ENCODE measurements at regions not wholly inside any gene's neighbourhood (a gene's known extent, or its start where the extent isn't known, plus 50 kb on each side); places are given as distances from the start of the nearest gene placed in this dataset.

DNA sequence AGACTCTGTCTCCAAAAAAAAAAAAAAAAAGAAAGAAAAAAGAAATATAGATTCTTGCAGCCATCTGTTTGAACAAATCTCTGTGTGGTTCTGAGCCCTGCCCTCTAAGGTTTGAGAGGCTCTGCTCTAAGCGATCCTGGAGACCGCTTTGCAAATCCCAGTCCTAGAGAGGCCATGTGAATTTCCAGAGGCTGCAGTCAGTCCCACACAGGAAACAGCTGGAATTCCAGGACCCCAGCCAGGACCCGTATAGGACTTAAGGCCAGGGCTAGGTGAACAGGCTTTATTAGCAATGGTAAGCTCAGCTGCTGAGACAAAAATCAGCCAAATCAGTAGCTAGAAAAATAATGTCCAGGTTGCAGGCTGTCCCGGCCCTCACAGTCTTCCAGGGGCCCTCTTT lies 154.8 kb downstream of the RPS24 start:
- no peak for DNase-seq

DNA sequence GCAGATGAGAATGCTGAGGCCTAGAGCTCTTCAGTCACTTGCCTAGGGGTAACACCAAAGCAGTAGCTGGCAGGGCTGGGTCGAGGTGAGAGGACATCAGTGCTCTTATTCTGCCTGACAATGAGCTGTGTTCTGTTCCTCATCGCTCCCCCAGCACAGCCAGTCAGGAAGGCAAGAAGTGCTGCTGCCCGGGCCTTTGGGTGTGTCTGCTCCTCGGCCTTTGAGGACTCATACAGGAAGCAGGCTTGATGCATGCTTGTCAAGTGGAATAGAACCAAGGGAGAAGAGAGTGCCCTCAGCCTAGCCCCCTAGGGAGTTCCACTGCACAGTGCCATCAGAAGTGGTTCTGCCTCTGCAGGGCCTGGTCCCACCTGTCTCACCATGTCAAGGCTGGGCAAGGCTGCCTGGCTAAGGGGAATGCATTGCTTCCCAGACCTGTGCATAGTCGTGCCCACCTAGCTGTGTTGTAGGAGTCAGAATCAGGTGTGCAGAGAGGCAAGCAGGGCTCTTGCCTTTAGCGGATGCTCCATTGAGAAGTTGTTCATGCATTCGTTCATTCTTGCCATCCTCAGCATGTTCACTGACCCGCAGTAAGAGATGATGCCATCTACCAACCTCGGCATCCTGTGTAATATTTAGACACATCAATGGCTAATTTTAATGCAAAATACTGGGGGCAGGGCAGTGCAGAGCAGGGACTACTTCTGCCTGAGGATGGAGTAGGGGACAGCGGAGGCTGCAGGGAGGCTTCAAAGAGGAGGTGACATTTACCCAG lies 156.6 kb downstream of the RPS24 start:
- DNase-seq, result no peak

DNA sequence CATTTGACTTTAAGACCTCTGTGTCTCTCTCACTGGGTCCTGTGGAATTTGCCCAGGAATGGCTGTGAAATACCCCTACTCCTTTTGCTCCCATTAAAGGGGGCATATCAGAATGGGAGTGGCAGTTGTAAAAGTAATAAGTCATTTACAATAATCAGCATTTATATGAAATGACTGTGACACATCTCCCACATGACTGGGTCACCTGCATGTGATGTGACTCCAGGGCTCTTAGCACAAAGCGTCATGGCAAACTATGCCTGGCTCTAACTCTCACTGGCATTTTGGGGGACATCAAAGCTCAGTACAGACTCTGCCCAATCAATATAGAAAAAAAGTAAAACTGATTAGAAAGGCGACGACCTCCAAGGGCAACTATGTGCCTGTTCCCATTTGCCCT lies 157.6 kb downstream of the RPS24 start:
- DNase-seq, result no peak

DNA sequence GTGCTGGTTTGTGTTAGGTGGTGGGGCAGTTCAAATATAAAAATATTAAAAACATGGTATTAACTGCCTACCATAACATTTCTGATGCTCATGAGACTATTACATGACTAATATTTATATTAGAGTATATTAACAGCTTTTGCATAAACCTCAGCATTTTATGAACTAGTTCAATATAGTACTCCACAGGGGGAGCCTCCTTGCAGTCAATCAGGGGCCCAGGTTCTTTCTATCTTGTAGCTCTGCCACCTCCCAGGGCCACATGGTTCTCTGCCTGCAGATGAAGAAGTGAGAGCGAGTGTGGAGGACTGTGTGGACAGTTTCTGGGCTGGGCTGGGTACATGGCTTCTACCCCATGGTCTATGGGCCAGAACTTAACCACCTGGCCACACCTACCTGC lies 159.5 kb downstream of the RPS24 start:
- DNase-seq, result no peak

DNA sequence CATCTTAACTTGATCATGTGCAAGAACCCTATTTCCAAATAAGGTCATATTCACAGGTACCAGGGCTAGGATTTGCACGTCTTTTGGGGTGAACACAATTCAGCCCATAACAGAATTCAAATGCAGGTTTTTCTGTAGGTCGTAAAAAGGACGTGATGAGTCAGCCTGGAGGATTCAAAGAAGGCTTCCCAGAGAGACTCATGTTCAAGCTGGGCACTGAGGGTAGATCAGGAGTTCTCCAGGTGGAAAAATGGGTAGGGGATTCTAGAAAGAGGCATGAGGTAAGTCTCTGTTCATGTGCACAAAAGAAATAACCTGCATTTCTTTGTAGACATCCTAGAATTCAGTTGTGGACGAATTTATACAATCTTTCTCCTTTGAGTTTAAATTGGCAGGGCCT lies 160.4 kb downstream of the RPS24 start:
- no peak for DNase-seq

DNA sequence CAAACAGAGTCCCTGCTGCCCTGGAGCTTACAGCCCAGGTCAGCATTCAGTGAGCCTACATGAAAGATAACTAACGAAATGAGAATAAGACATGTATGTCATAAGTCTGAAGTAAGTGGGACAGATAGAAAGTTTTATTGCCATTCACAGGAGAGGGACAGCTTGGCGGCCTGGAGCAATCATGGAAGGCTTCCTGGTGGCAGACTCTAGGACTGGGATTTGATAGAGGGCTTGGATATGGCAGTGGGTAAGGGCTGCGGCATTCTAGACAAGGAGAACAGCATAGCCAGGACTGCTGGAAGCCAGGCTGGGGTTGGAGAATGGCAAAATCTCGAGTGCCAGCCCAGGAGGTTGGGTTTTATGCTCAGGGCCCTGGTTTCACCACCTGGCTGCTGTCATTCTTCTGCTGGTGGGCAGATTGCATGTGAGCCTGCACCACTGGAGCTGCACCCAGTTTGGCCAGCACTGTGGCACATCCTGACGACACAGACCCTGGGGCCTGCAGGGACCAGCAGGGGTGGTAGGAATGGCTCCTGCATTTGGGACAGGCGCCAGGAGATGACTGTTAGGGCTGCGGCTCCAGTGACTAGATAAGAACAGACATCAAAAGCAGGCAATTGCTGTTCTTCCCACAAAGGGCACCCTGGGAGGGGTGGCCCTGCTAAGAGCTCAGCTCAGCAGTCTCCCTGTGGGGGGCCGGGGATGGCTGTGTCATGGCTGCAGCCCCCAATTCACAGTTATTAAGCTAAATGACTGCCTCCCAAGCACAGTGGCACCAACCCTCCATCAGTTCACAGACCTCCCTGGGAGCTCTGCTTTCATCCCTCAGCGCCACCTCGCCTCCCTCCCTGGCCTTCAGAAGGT lies 161.1 kb downstream of the RPS24 start:
- DNase-seq, result no peak

DNA sequence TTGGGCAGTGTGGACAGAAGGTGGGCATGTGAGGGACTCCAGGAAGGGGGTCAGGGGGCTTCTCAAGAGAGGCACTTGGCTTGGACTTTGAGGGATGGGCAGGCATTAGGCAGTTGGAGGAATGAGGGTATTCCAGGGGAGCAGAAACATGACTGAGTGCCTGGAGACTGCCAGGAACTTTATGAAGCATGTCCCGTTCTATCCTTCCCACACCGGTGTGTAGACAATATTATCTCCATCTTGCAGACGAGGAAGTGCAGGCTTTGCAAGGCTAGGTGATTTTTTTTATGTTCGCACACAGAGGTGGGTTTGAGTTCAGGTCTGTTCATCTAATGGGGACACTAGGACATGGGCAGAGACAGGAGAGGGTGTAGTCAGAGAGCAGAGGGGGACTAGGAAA lies 162.7 kb downstream of the RPS24 start:
- DNase-seq, result no peak

DNA sequence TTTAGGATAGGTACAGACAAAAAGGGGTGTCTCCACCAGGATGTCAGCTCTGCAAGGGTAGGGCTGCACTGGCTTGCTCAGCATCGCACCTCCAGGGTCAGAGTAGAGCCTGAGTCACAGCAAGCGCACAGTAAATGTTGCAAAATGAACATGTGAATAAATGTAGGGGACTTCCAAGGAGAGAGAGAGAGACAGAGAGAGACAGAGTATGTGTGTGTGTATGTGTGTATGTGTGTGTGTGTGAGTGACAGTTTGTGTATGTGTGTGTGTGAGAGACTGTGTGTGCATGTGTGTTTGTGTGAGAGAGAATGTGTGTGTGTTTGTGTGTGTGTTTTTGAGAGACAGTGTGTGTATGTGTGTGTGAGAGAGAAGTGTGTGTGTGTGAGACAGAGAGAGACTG lies 163.3 kb downstream of the RPS24 start:
- no peak for DNase-seq

DNA sequence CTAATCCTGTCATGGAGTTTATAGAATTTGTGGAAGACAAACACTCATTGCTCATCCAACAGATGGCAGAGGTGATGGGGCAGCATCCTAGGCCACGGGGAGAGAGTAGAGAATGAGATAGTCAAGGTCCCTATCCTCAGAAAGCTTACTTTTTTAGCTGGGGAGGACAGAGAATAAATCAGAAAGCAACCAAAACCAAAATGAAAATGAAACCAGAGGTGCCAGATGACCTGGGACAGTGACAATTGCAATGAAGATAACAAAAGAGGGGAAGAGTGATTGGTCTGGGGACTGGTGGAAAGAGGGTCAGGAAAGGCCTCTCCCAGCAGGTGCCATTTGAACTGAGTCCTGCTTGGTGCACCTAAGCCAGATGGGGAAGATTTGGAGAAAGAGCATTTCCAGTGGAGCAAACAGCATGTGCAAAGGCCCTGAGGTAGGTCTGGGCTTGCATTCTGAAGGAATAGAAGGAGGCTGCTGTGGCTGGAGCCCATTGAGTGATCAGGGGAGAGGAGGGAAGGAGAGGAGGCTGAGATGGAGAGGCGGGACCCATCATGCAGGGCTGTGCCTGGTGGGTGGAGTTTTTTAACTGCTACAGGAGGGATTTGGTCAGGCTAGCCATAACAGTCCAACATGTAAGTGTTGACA lies 164.1 kb downstream of the RPS24 start:
- DNase-seq, result no peak

DNA sequence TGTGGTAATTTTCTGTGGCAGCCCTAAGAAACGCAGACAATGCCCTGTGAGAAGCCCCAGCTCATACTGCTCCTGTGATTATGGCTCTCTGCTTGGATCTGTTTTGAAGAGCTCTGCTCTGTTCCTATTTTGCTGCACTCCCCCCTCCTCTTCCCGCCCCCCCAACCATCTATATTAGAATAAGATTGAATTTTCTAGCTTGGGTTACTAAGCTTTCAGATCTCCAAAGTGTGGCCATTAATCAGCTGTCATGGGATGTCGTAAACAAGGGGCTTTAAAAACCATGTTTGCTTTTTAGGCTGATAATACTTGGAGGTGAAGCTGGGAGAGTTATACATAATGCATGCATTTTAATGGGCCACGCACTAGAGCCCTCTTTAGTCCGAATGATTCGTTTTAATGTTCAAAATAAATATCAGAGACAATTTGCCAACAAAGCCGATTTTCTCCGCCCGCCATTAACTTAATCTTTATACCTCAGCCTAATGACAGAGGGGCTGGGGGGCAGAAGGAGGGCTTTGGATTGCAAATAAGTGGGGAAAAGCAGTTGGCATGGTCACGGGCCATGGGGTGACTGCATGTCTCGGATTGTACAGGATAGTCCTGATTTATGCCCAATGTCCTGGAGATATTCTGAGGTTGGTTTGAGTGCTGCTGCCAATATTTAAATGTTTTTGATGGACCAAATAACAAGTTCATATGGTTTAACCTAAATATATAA lies 165.5 kb downstream of the RPS24 start:
- DNase-seq, result no peak

DNA sequence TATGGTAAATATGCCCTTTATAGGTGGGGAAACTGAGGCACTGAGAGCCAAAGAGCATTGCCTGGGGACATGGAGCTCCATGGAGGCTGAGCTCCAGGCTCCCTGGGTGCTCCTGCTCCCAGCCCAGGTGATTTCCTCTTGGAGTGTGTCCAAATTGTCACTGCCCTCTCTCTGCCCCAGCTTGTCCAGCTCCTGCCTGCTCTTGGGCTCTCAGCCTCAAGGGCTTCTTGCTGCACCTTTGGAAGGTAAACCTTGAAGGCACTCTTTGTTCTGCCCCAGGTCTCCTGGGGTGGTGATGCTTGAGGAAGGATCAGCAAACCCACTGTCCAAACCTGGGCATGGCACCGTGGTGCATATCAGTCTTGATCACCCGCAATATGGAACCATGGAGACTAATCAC lies 166.1 kb downstream of the RPS24 start:
- no peak for DNase-seq

DNA sequence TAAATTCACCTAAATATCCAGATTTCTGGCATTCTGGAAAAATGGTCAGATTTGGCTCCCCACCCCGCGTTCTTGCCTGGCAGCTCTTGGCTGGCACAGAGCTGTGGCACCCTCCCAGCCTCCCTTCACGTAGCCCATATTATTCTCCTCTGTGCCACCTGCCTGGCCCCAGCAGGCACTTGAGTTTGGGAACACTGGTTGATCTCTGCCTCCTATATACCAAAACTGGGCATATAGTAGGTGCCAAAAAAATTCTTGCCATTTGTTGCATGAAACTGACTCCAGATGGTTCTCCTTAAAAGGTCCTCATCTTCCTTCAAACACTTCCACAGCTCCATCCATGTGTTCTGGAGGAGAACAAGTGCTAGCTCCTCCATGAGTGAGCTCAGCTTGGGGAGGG lies 167.0 kb downstream of the RPS24 start:
- DNase-seq, result no peak

DNA sequence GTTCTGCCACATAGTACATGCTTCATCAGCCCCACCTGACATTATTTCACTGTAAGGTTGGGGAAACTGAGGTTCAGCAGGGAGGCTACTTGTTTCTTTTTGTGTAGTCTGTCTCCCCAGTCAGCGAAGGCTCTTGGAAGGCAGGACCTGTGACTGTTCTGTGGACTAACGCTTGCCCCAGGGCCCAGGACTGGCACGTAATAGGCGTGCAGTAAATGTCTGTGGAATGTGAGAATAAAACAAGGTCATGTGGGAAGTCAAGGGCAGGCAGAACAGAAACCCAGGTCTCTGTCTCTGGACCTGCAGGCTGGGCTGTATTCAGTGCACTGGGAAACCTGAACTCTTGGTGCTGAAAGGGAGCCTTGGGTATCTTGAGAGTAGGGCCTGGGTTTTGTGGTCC lies 168.7 kb downstream of the RPS24 start:
- no peak for DNase-seq

DNA sequence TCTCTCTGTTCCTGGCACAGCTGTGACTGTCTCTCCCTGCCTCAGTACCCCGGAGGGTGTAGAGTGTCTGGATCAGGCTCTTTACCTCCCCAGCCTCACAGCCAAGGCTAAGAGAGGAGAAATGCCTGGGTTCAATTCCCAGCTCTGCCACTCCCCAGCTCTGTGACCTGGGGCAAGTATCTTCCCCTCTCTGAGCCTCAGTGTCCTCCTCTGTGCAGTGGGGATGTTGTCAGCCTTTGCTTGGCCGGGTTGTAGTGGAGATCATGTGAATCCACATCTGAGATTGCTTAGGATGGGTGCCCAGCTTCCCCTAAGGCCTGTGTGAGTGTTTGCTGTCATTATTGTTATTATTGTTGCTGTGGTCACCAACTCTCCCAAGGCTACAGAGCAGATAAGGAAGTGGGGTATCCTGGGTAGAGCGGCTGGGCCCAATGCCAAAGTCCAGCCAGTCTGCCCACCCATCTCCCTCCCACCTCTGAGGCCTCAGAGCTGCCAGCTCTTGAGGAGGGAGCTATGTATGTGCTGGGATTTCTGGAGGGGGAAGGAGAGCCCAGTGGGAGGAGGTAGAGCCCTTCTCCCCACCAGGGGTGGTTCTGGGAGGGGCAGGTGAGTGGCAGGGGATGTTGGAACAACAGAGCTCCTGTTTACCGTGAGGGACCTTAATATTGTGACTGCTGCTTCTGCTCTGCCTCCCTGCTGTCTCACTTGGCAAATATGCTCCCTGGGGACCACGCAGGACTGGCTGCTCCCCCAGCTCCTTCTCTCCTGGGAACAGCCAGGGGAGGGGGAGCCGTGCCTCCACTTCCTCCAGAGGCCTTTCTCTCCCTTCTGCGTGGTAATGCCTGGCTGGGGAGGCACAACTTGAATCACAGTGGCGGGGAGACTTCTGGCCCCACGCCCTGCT lies 170.5 kb downstream of the RPS24 start:
- DNase-seq, result no peak

DNA sequence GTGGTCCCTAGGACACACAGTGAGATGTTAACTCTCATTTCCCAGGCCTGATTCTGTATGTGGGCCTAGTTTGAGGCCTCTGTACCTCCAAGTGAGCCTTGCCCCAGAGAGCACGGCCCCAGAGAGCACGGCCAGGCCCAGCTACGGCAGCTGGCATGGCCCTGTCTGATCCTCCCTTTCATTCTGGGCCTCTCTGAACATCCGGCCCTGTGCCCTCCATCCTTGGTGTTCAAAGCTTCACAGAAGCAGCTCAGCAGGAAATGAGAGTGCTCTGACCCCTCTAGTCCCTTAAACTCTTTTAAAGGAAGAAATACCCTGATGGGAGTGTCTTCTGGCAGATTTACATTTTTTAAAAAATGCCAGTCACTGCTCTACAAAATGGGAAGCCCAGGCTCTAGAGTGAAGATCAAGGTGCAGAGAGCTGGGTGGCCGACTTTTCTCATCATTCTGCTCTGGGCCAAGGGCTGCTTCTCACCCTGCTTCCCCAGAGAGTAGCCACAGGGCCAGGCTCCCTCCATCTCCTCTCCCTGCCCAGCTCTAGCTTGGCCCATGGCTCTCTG lies 171.9 kb downstream of the RPS24 start:
- DNase-seq, result no peak

DNA sequence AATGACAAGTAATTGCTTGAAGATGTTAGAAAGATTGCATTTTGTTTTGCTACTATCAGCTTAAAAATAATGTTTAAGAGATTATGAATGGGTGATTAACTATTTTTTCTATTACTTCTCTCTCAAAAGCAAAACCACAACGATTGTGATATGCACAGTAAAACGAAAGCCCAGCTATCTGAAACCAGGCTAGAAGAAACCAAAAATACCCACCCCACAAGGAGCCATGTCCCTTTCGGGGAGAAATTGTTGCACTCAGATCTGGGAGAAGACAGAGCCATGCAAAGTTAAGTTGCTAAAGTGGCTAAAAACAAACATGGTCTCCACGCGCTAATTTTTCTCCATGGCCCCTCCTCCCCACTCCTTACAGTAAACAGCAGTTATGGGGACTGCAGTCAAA lies 173.6 kb downstream of the RPS24 start:
- DNase-seq, result no peak

DNA sequence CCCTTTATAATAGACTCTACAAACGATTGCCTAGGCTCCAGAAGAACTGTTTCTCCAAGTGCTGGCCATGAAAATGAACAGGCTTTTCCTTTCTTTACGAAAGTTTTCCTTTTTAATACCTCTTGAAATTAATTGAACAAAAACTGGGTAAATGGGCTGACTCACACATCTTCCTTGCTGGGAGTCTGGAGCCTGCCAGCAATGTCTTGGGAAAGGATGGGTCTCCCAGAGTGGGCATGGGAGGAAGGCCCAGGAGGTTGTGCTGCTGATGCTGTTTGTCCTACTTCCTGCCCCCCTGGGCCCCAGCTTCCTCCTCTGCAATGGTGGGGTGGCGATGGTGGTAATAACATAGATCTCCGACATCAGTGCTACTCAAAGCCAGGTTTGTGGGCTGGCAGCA lies 174.1 kb downstream of the RPS24 start:
- no peak for DNase-seq

DNA sequence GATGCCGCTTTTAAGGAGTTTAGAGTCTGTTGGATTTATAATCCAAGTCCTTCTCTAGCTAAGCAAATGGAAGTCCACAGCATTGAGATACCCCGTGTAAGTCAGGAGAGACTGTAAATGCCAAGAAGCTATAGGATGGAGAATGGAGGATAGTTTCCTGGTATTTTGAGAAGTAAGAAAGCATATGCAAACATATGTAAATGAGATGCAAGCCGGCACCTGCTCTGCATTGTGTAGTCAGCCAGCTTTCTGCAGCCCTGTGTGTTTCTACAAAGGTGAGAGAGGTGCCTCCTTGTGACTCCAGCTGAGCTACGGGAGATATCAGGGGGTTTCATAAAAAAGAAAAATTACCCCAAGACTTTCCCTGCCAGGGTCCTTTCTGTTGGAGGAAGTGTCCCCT lies 176.3 kb downstream of the RPS24 start:
- DNase-seq, result no peak

DNA sequence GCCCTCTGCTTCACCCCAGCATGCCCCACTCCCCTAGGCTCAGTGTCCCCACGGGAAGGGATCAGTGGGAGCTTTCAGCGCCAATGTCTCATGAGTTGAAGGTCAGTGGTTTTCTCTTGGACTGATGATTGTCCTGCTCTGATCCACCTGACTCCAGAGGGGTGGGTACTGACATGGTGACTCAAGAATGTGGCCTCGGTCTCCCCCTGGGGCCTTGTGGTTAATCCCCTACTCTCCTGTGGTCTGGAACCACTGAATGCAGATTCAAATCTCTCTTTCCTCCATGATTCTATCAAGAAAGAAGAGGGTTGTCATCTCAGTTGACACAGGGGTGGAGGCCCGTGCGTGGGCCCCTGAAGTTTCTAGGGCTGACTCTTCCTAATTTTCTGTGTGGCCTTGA lies 176.9 kb downstream of the RPS24 start:
- no peak for DNase-seq

DNA sequence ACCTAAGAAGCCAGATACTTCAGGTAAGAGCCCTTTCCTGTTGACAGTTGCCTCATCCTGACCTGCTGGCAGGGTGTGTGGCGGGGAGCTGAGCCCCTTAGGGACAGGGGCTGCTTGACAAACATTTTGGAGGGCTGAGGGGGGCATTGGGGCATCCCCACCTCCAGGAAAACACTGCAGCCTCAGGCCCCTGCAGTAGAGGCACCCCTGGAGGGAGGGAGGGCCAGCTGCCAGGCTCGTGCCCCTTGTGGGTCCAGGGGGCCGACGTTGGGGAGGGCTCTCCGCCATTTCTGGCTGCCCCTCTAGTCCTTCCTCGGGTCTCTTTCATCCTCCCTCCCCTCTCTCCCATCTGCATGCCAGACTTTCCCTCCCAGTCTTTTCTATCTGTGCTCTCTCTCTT lies 177.3 kb downstream of the RPS24 start:
- DNase-seq, result no peak

DNA sequence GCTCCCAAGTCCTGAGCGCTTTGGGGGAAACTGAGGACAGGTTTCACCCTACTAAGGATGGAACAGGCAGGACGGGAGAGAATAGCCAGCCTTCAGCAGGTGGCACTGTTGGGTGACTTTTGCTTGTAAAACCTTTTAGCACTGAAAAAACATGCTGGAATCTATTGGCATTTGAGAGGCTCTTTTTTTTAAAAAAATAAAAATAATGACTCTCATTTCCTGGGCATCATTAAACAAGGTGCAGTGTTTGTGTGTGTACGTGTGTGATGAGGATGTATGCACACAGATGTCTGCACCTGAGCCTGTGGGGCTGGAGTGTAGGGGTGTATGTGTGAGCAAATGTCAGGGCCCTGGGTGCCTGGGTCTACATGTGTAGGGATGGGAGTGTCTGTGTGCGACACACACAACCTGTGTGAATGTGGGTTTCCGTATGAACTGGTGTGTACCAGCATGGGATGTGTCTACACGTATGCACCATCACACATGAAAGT lies 177.9 kb downstream of the RPS24 start:
- peak in 1 of 2 experiments; percentile 10 for DNase-seq
